Ovary (tissue), 7 donors: ENCODE measurements at regions not wholly inside any gene's neighbourhood (a gene's known extent, or its start where the extent isn't known, plus 50 kb on each side); places are given as distances from the start of the nearest gene placed in this dataset.

ENCODE experiments used
- DNase-seq, 5 donors: peaks; one replicate each; pipeline ENCODE4 v3.0.0-alpha.2; 2019 to 2020
- H3K27ac ChIP-seq, 2 donors: fragments of 200-600 bp; one replicate each; pipeline versions ENCODE4 v1.5.1 to v1.8.0; 2019 to 2022
- H3K27me3 ChIP-seq: fragments of 200-600 bp; one replicate; pipeline ENCODE4 v1.8.0; 2022
- H3K36me3 ChIP-seq: fragments of 200-600 bp; sonication (generic); one replicate; pipeline ENCODE4 v1.5.1; 2019
- H3K4me1 ChIP-seq: one replicate; pipeline ENCODE4 v1.8.1; 2013; ENCODE audit warnings: mild to moderate bottlenecking, moderate library complexity; ENCODE audit not compliant: insufficient read depth
- H3K4me3 ChIP-seq: fragments of 200-600 bp; sonication (generic); one replicate; pipeline ENCODE4 v1.5.1; 2017
- H3K9me3 ChIP-seq, 2 donors: fragments of 200-600 bp in 1 of 2; sonication (generic) in 1 of 2; one replicate each; pipeline versions ENCODE4 v1.5.1 to v1.8.1; 2013 to 2019; ENCODE audit warnings: mild to moderate bottlenecking in 1 of 2, moderate library complexity in 1 of 2
- EP300 ChIP-seq: sonication (generic); formaldehyde crosslinking; IDR thresholded peaks from one replicate; pipeline ENCODE4 v1.6.1; 2017; ENCODE audit warnings: antibody characterized with exemption
- POLR2A ChIP-seq: fragments of 450-650 bp; IDR thresholded peaks from one replicate; pipeline ENCODE4 v1.6.1; 2017; ENCODE audit warnings: antibody characterized with exemption, mild to moderate bottlenecking, moderate library complexity
- WGBS, 3 donors: extraction: QIAGEN DNeasy Blood & Tissue Kit in 1 of 3; methylation state at CpG; one replicate each; pipeline versions ENCODE4 v1.1.5 to v1.1.7; 2013 to 2017; 5-methylcytosine and 5-hydroxymethylcytosine counted together
- intact Hi-C, 4 donors: fragments of 100-400 bp; cut with DNase I; formaldehyde crosslinking; loops; one replicate each; pipeline versions ENCODE4 v1.11.0 to v1.15.1; 2022 to 2023
- TF ChIP-seq, protein P1 (sequence below), 3 donors: fragments of 450-650 bp in 2 of 3; fragments of 200-600 bp in 1 of 3; IDR thresholded peaks; one replicate each; pipeline versions ENCODE4 v1.5.1 to v1.8.0; 2016 to 2022; ENCODE audit warnings: antibody characterized with exemption in 3 of 3, mild to moderate bottlenecking in 1 of 3
- donor health status: DM: no; HTN: no; CAD: no; lungs with moderate emphysema.
- donor health status: DM: no; HTN: no; CAD: no.
- donor health status: Bipolar disorder and iron deficiency.
- donor health status: DM: no; HTN: no; CAD: no.
- donor health status: DM: yes; HTN: yes; CAD: no.

GRCh38 chr15:95888762-95889161 is 441.7 kb upstream of the NR2F2 start:
- Histone ChIP-seq H3K36me3 (no peaks in the 10 kb centered on the region), H3K4me3 (no peak overlapping the region), H3K9me3 (no peaks in the 10 kb centered on the region), H3K27me3 (no peaks in the 10 kb centered on the region), H3K4me1 (peaks cover 1% of the 10 kb centered on the region), H3K27ac (no peak overlapping the region)
- intact Hi-C loops, result no loop called here
- DNase-seq, result no peak
- 90 to 100% (median 94%) methylated on average over 1 of the region's 1 CpG for WGBS, 3 donors
- TF ChIP-seq POLR2A, result no peak
- TF ChIP-seq, protein P1, sequence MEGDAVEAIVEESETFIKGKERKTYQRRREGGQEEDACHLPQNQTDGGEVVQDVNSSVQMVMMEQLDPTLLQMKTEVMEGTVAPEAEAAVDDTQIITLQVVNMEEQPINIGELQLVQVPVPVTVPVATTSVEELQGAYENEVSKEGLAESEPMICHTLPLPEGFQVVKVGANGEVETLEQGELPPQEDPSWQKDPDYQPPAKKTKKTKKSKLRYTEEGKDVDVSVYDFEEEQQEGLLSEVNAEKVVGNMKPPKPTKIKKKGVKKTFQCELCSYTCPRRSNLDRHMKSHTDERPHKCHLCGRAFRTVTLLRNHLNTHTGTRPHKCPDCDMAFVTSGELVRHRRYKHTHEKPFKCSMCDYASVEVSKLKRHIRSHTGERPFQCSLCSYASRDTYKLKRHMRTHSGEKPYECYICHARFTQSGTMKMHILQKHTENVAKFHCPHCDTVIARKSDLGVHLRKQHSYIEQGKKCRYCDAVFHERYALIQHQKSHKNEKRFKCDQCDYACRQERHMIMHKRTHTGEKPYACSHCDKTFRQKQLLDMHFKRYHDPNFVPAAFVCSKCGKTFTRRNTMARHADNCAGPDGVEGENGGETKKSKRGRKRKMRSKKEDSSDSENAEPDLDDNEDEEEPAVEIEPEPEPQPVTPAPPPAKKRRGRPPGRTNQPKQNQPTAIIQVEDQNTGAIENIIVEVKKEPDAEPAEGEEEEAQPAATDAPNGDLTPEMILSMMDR (IDR thresholded peaks at IDR 0.05), result no peak
- TF ChIP-seq EP300, result no peak

GRCh38 chr15:95894407-95894956 is 436.0 kb upstream of the NR2F2 start:
- intact Hi-C loops, result no loop called here
- DNase-seq, result no peak
- H3K9me3 ChIP-seq, result no peaks in the 10 kb centered on the region
- H3K4me1 ChIP-seq, result peaks cover 5% of the 10 kb centered on the region
- no peak overlapping the region for H3K4me3 ChIP-seq
- H3K36me3 ChIP-seq, result no peaks in the 10 kb centered on the region
- no peak for TF ChIP-seq POLR2A
- TF ChIP-seq, protein P1 (IDR thresholded peaks at IDR 0.05), result no peak
- no peak for TF ChIP-seq EP300
- H3K27ac ChIP-seq, result no peak overlapping the region
- 7 to 29% (median 7%) methylated on average over 2 of the region's 2 CpGs for WGBS, 3 donors
- H3K27me3 ChIP-seq, result no peaks in the 10 kb centered on the region

DNA sequence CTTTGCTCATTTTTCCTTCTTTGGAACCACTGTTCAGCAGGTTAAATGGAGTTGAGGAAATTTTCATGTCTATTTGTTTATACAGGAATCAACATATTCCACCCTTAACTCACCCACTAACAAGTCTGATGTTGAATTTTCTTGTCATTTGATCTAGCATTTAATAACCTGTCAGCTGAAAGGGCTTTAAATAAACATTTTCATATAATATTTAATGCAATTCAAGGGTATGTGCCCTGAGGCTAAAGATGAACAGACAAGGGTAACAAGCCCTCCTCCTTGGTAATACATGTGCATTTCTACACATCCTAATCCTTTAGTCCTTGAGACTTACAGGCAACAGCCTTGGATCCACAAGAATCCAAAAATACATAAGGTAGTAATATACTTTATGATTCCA is 435.0 kb upstream of the NR2F2 start:
- no peaks in the 10 kb centered on the region for H3K9me3 ChIP-seq
- TF ChIP-seq, protein P1 (IDR thresholded peaks at IDR 0.05), result no peak
- TF ChIP-seq POLR2A, result no peak
- no peak for DNase-seq
- H3K27me3 ChIP-seq, result no peaks in the 10 kb centered on the region
- H3K36me3 ChIP-seq, result no peaks in the 10 kb centered on the region
- no peak overlapping the region for H3K27ac ChIP-seq
- peaks cover 5% of the 10 kb centered on the region for H3K4me1 ChIP-seq
- intact Hi-C loops, result no loop called here
- H3K4me3 ChIP-seq, result no peak overlapping the region

DNA sequence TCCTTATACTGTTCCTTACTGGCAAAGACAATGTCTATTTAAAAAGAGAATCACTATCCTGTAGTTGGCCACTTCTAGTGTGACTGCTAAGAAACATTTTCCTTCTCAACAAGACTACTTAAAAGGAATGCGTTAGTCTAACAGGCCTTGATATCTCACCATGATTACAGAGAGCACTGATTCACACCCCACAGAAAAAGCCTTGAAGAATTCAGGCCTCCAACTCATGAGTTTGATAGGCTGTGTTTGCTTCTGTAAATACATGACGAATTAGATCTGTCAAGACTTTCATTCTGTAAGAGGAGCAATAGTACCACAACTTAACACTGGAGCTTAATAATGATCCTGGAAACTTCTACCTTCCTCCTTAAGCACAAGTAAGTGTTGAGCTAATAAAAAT is 432.8 kb upstream of the NR2F2 start:
- DNase-seq, result no peak
- Histone ChIP-seq H3K4me1 (peaks cover 5% of the 10 kb centered on the region), H3K27me3 (no peaks in the 10 kb centered on the region), H3K9me3 (no peaks in the 10 kb centered on the region), H3K27ac (no peak overlapping the region), H3K4me3 (no peak overlapping the region), H3K36me3 (no peaks in the 10 kb centered on the region)
- no peak for TF ChIP-seq POLR2A
- TF ChIP-seq, protein P1 (IDR thresholded peaks at IDR 0.05), result no peak
- intact Hi-C loops, result no loop called here
- WGBS, 3 donors, result 87 to 95% (median 92%) methylated on average over 2 of the region's 2 CpGs

- DNase-seq, result no peak
- 96 to 98% (median 97%) methylated on average over 1 of the region's 1 CpG for WGBS, 3 donors
- Histone ChIP-seq H3K27me3 (no peaks in the 10 kb centered on the region), H3K27ac (no peak overlapping the region), H3K9me3 (no peaks in the 10 kb centered on the region), H3K4me1 (peaks cover 5% of the 10 kb centered on the region), H3K4me3 (no peak overlapping the region), H3K36me3 (no peaks in the 10 kb centered on the region)
- intact Hi-C loops, result no loop called here
- TF ChIP-seq, protein P1 (IDR thresholded peaks at IDR 0.05), result no peak
- no peak for TF ChIP-seq EP300
- no peak for TF ChIP-seq POLR2A
These were observed 431.7 kb upstream of the NR2F2 start for GRCh38 chr15:95898761-95899160.
